ENCODE measurements at regions not wholly inside any gene's neighbourhood (a gene's known extent, or its start where the extent isn't known, plus 50 kb on each side); places are given as distances from the start of the nearest gene placed in this dataset.
"Not testable (repeated sequence)": the region's sequence is repeated elsewhere in the genome, so short reads cannot be mapped to it uniquely, and the experiment has no call there.

GRCh38 chr2:15753811-15754702, 162.4 kb downstream of the DDX1 start:
- no peak for DNase-seq

- DNase-seq = no peak
These were observed 163.0 kb downstream of the DDX1 start for GRCh38 chr2:15754703-15755099.

- DNase-seq = no peak
These were observed 163.9 kb downstream of the DDX1 start for GRCh38 chr2:15755528-15755927.

DNA sequence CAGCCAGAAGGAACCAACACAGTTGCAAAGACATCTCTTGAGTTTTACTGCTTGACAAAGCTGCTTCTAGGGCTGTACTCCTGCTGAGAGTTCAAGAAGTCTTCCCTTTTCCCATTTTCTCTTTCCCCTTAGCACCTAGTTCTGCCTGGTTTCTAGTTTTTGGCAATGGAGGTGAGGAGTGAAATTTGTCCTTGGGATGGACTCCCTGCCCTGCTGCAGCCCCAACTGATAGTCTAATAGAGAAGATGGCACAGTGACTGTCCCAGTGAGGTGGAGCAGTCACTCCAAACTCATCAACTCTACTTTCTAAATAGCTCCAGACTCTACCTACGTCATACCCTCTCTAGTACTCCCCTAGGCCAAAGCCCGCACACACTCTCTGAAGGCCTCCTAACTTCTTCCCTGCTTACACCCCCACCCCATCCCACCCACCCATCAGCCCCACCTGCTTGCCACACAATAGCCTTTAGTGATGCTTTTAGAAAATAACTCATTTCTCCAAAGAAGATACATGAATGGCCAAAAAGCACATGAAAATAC, 164.4 kb downstream of the DDX1 start:
- DNase-seq = no peak

GRCh38 chr2:15756882-15757819, 165.5 kb downstream of the DDX1 start:
- no peak for DNase-seq

DNA sequence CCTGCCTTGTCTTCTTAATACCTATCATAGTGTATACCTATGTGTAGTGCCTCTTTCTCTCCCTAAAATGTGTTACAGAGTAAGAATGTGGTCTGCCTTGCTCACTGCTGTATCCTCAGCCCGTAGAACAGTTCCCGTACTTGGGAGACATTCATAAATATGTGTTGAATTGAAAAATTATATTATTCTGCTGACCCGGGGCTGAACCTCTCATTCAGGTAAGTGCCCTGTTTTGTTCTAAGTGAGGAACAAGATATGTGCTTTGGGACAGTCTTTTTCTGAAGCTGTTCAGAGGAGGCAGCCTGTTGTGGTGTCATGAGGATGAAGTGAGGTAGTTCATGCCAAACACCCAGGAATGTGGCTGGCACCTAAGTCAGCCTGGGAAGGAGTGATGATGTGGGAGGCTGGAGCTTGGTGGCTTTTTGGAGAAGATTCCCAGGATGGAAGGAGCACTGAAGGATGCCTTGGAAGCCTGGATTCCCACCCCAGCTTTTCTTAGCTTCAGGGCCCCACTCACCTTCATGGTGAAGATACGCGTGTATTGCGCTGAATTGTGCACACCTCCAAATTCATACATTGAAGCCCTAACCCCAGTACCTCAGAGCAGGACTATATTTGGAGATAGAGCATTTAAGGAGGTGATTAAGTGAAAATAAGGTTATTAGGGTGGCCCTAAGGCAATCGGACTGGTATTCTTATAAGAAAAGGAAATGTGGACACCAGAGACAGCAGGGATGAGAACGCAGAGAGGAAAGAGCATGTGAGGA, 166.3 kb downstream of the DDX1 start:
- no peak for DNase-seq

GRCh38 chr2:15758848-15759247, 167.2 kb downstream of the DDX1 start:
- no peak for DNase-seq

DNA sequence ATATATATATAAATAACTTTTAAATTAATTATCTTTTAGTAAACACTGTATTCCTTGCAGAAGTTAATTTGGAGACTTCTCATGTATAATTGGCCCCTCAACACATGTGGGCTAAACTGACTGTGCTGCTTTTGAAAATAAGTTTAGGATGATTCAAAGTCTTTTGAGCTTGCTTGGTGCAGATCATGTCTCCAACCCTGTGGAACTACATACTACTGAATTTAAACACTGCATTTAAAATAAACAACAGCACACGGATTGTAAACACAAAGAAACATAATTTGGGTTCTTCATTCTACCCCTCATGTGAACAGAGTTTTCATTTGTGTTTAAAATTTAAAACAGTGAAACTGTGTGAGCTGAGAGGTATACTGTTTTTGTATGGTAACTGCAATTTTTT, 167.7 kb downstream of the DDX1 start:
- no peak for DNase-seq

DNA sequence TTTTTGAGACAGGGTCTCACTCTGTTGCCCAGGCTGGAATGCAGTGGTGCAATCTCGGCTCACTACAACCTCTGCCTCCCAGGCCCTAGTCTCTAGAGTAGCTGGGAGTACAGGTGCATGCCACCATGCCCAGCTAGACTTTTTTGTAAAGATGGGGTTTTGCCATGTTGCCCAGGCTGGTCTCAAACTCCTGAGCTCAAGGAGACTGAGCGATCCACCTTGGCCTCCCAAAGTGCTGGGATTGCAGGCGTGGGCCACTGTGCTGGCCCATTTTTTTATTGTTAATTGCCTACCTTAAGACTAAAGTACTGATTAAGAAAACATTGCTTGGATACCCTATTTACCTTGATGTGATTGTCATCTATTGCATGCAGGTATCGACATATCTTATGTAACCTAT, 168.1 kb downstream of the DDX1 start:
- not testable (repeated sequence) for DNase-seq

- no peak for DNase-seq
These were observed 168.7 kb downstream of the DDX1 start for GRCh38 chr2:15760232-15760910.

DNA sequence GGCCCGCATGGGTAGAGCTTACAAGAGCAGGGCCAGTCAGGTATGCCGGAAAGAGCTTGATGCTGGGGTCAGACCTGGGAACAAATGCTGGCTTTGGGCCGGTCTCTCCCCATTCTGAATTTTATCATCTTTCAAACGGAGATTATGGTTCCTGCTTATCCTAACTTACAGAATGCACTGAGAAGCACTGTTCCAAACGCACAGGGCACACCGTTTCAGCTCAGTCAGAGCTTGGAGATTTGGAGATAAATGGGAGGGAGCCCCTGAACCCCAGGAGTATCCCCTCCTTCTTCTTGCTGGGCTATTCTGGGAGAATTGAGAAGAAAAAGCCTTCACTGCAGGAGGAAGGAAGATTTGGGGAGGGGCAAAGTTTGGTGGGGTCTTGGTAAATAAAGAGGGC, 169.4 kb downstream of the DDX1 start:
- DNase-seq = no peak

DNA sequence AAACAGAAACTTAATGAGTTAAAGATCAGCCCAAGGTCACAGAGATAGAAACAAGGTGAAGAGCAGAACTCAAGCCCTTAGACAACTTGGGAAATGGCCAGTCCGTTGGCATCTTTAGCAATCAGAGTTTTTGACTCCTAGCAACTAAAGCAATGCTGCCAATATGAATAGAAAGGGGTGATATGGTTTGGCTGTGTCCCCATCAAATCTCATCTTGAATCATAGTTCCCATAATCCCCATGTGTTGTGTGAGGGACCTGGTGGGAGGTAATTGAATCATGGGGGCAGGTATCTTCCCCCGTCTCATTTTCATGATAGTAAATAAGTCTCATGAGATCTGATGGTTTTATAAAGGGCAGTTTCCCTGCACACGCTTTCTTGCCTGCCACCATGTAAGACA, 170.2 kb downstream of the DDX1 start:
- no peak for DNase-seq

DNA sequence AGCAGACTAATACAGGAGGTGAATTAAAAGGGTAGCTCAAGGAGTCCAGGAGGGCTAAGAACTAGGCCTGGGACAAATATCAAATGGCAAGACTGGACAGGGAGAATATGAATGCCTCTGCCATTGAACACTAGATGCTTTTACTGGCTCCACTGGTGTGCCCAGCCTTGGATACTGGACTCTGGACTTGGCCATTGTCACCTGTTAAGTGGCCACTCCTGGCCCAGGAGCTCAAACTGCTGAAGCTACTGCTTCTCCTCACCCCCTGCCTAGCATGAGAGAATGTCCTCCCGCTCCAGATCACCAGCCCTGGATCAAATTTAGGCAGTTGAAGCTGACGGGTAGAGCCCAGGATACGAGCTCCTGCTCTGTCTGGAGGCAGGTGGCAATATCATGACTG, 170.8 kb downstream of the DDX1 start:
- DNase-seq = no peak

- DNase-seq = no peak
These were observed 171.6 kb downstream of the DDX1 start for GRCh38 chr2:15763106-15763821.

DNA sequence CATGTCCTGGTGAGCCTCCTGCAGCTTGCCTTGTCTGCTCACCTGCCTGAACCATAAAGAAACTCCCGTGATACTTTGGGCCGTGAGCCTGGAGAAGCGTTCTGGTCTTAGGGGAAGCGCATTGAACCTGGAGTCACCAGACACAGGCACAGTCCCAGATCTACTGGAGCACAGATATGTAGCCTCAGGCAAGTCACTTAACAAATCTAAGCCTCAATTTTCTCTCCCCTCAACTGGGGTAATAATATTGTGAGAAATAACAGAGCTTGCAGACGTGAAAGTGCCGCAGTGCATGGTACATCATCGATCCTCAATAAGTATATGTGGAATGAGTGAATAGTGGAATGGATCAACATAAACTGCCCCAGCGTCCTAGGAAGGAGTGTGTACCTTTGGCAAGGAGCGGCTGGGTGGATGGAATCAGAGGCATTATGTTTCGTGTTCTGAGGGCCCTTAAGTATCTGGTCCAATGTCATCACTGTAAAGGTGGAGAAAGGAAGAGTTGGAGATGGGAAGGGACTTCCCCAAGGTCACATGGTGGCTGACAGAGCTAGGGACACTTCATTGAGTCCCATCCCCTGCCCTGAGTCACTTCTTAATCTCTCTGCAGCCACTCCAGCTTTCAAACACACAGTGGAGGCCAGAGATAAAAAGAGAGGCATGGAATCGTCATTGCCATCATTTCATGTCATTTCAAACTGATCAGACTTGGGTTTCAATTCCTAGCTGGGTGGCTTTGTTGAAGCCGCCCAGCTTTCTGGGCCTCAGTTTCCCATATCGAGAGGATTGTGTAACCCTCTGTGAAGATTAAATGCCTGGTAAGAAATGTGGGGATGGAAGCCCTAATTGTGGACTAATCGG, 172.4 kb downstream of the DDX1 start:
- no peak for DNase-seq

DNA sequence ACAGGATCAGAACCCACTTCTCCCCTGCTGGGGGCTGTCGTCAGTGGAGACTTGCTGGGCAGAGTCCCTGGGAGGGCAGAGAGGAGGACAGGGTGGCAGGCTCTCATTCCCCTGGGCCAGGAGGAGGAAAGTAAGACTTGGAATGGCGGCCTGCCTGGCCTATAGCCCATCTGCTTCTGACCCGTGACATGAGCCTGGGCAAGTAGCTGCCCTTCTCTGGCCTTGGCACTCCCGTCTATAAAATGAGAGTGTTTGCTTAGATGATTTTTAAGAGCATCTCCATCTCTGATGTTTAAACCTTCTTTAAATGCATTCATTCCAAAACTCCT, 173.0 kb downstream of the DDX1 start:
- no peak for DNase-seq

GRCh38 chr2:15765211-15765610, 173.5 kb downstream of the DDX1 start:
- DNase-seq = no peak

- DNase-seq = no peak
These were observed 174.1 kb downstream of the DDX1 start for GRCh38 chr2:15765686-15766302.

DNA sequence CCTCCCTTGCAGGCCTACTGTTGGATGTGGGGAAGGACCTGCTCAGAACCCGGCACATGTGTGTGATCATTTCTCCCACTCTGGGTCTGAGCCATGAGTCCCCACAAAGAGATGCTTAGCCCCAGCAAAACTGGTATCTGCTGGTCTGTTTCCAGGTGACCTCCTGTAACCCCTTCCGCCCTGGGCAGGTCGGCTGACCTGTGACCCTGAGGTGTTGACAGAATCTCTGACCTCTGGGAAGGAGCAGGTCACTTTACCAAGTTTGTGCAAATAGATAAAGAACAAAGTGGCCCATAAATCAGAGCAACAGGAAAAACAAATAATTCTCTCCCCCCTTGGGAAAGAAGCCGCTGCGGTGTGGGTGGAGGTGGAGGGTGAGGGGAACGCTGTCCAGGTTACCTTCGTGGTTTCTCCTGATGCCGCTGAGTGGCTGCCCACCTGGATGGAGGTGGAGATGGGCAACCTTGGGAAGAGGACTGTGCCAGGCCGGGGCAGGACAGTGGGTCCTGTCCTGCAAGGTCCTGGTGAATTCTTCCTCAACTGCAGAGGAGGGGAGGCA, 174.0 kb upstream of the MYCN start:
- no peak for DNase-seq
